D721Med (cell line): ENCODE measurements at regions not wholly inside any gene's neighbourhood (a gene's known extent, or its start where the extent isn't known, plus 50 kb on each side); places are given as distances from the start of the nearest gene placed in this dataset.

Experiments used
- DNase-seq: peaks from one replicate; pipeline ENCODE4 v3.0.0; 2011; ENCODE audit warnings: low spot score; ENCODE audit not compliant: insufficient read length
- FAIRE-seq: peaks from 2 replicates; lab custom pipeline; 2011; peaks lifted over from hg19 to GRCh38; lab: Jason Lieb, UNC
- TF ChIP-seq, protein P1 (sequence below): IDR thresholded peaks from 2 replicates; pipeline ENCODE4 v1.5.1; 2012; ENCODE audit warnings: mild to moderate bottlenecking, control low read depth; ENCODE audit not compliant: insufficient read depth; ENCODE audit errors: missing control alignments

DNA sequence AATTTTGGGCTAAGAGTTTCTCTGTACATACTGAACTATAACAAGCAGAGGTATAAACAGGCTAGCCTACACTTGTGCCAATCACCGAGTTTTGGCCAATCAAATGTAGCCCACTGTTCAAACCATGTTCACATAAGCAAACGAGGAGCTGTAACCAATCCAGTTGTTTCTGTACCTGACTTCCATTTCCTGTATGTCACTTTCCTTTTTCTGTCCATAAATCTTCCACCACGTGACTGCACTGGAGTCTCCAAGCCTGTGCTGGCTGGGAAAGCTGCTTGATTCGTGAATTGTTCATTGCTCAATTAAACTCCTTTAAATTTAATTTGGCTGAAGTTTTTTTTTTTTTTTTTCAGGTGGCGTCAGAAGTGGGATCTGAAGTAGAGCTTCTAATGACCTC, 332.9 kb downstream of the RNF144B start:
- TF ChIP-seq, protein P1, sequence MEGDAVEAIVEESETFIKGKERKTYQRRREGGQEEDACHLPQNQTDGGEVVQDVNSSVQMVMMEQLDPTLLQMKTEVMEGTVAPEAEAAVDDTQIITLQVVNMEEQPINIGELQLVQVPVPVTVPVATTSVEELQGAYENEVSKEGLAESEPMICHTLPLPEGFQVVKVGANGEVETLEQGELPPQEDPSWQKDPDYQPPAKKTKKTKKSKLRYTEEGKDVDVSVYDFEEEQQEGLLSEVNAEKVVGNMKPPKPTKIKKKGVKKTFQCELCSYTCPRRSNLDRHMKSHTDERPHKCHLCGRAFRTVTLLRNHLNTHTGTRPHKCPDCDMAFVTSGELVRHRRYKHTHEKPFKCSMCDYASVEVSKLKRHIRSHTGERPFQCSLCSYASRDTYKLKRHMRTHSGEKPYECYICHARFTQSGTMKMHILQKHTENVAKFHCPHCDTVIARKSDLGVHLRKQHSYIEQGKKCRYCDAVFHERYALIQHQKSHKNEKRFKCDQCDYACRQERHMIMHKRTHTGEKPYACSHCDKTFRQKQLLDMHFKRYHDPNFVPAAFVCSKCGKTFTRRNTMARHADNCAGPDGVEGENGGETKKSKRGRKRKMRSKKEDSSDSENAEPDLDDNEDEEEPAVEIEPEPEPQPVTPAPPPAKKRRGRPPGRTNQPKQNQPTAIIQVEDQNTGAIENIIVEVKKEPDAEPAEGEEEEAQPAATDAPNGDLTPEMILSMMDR = no peak
- DNase-seq = no peak
- no peak for FAIRE-seq

DNA sequence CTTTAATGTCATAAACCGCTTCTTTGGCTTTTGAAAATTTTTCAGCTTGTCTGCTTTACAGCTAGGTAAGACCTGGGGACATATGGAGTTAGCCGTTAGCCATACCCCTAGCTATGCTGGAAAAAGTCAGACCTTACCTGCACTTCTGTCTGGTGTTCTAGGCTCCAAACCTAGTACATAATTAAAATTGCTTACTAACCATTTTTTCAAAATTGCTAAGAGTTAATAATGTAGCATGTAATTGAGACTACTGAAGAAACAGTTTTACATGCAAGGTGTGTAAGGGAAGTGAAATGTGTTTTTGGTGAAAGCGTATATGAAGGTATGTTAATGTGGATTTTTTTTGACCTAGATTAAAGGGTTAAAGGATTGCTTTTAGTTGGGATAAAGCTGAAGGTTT, 336.9 kb downstream of the RNF144B start:
- FAIRE-seq = no peak
- TF ChIP-seq, protein P1 = no peak
- no peak for DNase-seq

DNA sequence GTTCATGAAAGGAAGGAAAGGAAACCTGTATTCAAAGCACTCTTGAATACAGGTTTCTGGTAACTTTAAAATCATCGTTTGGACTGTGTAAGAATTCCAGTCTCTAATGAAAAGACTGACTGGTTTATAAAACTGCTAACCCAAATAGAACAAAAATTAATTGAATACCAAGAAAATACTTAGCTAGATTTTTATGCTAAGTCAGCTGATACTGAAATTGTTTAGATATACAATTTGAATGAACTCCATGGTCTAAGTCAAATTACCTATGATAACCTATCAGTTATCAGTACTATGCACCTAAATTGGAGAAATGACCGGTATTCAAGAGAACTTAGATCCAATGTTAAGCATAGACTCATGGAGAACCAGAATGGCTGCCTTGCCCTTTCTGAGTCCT, 338.3 kb downstream of the RNF144B start:
- no peak for DNase-seq
- TF ChIP-seq, protein P1 = no peak
- no peak for FAIRE-seq

DNA sequence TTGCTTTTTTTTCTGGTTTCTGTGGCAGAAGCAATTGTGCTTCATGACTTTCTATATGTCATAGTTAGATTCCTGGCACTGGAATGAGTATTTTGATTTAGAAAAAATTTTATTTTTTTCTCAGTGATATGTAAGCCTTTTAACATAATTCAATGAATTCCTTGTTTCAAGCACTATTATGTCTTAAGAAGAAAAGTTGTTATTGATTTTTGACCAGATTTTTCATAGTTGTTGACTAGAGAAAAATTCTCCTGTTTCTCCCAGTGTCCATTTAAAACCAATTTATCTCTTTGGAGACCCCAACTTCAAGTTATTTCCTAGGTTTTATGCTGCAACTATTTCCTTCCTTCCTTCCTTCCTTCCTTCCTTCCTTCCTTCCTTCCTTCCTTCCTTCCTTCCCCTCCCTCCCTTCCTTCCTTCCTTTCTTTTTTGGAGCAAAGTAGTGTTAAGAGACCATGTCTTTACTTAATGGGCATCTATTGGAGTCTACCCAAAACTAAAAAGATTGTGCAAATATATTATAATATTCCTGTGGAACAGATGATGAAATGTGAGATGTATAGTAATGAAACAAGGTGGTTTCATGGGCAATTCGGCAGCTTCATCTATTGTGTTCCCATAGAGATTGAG, 346.9 kb downstream of the RNF144B start:
- FAIRE-seq = no peak
- TF ChIP-seq, protein P1 = no peak
- no peak for DNase-seq

DNA sequence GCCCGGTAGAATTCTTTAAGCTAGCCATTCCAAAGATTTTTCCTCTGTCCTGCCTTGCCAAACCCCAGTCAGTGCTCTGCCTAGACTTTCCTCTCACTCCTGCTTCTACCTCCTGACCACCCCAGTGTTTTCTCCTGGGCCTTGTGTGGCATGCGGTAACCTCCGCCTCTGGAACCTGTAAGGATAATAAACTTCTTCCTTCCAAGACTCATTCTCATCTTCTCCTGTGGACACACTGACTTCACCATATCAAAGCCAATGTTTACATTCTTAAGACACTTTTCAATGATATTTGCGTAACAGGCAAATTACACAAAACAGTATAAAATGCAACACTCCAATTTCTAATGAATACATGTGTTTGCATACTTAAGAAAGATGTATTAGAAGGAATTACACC, 354.6 kb downstream of the RNF144B start:
- FAIRE-seq = peak; percentile 51
- TF ChIP-seq, protein P1 = no peak

DNA sequence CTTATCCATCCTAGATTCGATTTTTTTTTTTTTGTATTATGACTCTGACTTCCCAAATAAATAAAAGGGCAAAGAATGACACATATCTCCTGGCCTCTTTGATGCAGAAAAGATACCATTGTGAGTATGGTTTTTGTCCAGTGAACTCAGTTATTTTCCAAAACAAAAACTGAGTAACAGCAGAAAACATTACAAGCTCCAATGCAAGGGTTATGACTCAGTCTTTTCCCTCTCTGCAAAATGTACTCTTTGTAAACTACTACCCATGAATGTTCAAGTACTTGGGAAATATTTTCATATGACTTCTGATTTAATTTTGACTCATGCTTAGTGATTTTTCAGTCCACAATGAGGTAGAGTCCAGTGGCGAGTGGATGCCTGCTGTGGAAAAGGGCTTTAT, 355.3 kb downstream of the RNF144B start:
- FAIRE-seq = no peak
- no peak for DNase-seq
- TF ChIP-seq, protein P1 = no peak

More for the DNA sequence above, 354.6 kb downstream of the RNF144B start:
- DNase-seq = no peak

DNA sequence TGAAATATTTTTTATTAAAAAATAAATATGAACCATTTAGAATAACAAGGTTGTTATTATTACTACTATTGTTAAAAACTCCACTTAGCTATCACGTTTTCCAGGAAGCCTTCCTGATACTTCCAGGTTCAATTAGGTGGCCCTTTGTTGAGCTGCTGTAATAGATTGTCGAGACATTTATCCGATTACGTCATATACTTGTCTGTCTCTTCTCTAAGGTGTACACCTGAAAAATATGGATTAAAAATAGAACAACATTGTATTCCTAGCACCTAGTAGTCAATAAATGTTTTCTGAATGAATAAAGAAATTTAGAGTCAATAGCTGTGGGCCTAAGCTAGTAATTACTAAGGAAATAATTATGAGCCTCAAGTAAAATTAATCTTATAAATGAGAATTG, 359.6 kb downstream of the RNF144B start:
- FAIRE-seq = no peak
- DNase-seq = no peak
- TF ChIP-seq, protein P1 = no peak
